NCI-H146 (cell line): ENCODE measurements at regions not wholly inside any gene's neighbourhood (a gene's known extent, or its start where the extent isn't known, plus 50 kb on each side); places are given as distances from the start of the nearest gene placed in this dataset.
A peak's percentile ranks its signal among the peaks of the same experiment; 100 is the strongest.

Experiments used
- DNase-seq: peaks from one replicate; lab custom pipeline; 2025; lab: John Stamatoyannopoulos, UW

- peak; percentile 22 for DNase-seq
Measured at GRCh38 chr13:92938486-92939020, 288.1 kb upstream of the GPC6 start.

DNA sequence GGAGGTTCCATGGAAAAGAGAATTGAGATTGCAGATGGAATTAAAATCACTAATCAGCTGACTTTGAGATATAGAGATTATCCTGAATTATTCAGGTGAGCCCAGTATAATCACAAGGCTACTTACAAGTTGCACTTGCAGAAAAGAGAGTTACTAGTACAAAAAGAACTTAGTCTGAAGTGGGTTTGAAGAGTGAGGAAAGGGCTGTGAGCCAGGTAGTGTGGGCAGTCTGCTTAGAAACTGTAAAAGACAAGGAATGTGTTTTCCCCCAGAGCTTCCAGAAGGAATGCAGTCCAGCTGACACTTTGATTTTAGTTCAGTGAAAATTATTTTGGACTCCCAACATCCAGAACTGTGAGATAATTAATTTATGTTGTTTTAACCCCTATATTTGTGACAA lies 285.4 kb upstream of the GPC6 start:
- DNase-seq: no peak

- DNase-seq: no peak
Measured at GRCh38 chr13:92947770-92948434, 278.7 kb upstream of the GPC6 start.

GRCh38 chr13:92950771-92951170 lies 275.8 kb upstream of the GPC6 start:
- no peak for DNase-seq

- DNase-seq: no peak
Measured at GRCh38 chr13:92951273-92951890, 275.2 kb upstream of the GPC6 start.

DNA sequence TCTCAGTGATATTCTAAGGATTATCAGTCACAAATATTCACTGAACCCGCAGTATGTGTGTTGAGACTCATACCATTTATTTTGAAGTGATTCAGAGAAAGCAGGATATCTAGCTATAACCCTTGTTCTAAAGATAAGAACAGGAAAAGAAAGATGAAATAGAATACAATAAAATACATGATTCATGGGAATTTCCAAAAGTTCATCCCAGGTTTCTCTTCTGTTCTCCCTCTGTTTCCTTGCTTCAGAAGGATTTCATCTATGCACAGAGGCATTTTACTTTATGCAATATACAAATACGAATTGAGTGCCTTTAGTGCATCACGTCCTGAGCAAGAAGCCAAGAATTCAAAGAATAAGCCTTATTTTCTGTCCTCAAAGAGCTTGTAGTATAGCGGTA lies 274.4 kb upstream of the GPC6 start:
- DNase-seq: no peak

DNA sequence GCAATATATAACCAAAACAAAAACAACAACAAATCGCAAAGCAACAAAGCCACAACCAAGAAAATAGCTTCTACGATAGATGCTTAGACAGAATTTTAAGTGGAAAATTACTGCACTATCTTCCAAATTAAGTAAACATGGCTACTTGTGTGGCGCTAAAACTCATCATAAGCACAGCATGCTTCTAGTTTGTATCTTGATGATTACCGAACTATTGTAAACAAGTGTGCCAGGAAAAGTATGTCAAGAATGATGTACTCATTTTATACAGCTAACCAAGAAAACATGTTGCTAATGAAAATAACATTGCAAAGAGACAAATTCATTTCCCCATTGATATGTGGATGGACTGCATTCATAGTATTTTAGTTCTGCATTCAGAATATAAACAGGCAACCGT lies 271.9 kb upstream of the GPC6 start:
- DNase-seq: no peak

- DNase-seq: no peak
Measured at GRCh38 chr13:92959790-92960189, 266.8 kb upstream of the GPC6 start.

DNA sequence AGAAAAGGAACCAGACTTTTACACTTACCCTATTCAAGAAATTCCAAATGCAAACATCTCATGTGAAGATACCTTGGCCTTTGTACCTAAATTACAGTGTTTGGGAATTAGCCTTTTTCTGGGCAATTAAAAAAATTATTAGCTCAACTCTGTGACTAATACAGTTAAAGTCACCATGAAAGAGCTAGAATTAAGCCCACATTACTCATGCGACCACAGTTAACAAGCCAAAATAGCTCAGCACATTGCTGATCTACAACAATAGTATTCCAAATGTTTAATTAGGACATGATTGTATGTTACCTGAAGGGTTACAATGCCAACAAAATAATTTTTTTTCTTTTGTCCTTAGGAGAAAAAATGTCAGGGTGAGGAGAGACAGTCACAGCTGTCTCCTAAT lies 263.6 kb upstream of the GPC6 start:
- no peak for DNase-seq

DNA sequence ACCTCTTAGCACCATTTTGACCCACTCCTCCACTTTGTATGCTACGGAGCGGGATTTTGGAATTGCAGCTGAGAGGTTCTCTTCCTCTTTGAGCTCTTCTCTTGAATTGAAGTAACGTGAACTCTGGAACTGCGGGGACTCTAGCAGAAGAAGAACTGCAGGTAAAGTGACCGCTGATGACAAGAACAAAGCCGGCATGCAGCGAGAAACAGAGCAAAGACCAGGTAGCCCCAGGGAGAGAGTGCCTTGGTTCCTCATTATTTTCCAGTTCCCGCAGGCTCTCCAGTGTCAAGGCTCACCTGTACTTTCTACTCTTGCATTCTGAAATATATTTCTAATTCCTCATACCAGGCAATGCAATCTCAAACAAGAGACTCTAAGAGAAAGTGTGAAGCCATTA lies 260.3 kb upstream of the GPC6 start:
- DNase-seq: no peak

- DNase-seq: no peak
Measured at GRCh38 chr13:92966900-92967299, 259.7 kb upstream of the GPC6 start.

GRCh38 chr13:92967923-92968322 lies 258.7 kb upstream of the GPC6 start:
- DNase-seq: peak; percentile 30

DNA sequence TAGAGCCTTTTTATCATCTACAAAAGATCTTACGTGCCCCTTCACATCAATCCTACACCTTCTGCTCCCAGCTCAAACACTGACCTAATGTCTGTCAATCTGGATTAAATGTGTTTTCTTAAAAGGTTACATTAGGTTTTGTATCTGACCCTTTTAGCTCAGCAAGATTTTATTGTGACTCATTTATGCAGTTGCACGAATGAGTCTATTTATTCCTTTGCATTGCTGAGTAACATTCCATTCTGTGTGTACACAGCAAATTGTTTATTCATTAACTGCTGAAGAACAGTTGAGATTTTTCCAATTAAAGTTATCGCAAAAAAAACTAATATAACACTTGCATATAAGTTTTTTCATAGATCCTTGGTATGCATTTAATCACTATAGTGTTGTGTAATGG lies 253.9 kb upstream of the GPC6 start:
- DNase-seq: no peak

GRCh38 chr13:92974905-92975429 lies 251.6 kb upstream of the GPC6 start:
- no peak for DNase-seq

DNA sequence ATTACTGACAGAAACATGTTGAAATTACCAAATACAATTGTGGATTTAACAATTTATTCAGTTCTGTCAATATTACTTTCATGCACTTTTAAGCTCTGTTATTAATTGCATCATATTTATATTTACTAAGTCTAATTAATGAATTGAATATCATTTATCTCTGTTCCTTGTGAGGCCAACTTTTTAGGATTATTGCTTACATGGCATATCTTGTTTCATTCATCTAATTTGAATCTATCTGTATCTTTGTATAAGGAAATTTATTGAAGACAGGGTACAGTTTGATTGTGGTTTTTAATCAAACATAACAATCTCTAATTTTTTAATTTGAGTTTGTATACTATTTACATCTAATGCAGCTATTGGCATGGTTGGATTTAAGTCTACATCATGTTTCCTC lies 249.9 kb upstream of the GPC6 start:
- DNase-seq: no peak

DNA sequence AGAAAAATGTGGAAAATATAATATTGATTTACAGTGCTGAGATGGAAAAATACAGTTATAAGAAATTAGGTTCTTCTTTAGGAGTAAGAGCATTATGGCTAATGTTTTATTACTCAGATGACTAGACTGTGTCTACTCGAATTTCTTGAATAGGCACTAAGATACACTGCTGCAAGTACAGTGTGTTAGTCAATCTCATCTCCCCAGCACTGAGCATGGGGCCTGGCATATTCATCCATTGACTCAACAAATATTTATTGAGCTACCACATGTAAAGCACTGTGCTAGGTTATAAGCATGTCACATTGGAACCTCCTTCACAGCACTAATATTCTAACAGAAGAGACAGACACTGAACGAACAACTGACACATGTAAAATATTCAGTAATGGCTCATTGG lies 242.5 kb upstream of the GPC6 start:
- DNase-seq: no peak

DNA sequence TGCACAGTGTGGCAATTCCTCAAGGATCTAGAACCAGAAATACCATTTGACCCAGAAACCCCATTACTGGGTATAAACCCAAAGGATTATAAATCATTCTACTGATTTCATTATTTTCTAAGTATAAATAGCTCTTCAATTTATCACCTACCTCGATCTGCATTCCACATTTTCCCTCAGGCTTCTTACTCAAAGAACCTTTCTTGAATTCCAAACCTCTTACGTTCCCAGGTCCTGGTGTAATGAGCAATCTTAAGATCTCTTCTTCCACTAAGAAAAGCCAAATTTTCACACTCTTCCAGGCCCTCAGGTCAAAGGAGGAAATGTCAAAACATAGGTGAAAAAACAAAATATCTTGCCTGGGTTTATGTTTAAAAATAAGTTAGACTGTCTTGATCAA lies 237.3 kb upstream of the GPC6 start:
- DNase-seq: no peak

DNA sequence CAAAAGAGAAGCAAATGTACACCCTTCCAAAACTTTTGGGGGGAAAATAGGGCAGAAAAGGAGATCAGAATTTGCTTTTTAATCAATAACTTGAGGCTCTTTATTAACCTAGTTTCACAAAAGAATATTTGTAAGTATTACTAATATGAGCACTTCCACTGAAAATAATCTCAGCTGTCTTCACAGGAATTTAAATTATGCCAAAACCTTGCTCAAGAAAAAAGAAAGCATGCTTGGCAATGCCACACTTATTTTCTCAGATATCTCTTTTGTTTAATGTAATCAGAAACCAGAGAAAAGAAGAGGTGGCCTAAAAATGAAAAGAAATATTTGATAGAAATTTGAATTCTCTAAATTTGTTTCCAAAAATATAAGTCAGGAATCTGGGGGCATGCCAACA lies 234.9 kb upstream of the GPC6 start:
- no peak for DNase-seq

DNA sequence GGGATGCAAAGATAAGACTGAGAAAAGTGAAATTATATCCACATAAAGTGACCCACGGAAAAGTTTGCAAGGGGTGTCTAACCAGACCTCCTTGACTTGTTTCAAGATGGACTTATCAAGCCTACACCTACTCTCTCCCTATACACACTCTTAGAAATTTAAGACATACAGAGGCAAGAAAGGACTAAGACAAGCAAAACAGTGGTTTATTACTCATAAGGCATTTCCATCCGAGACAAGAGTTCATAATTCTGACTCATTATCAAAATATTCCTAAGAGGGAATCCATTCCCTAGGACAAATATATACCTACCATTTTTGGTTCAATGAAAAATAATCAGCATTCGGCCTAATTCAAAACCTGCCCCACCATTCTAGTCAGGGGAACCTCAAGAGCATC lies 232.6 kb upstream of the GPC6 start:
- no peak for DNase-seq

GRCh38 chr13:93001866-93002461 lies 224.6 kb upstream of the GPC6 start:
- DNase-seq: no peak

DNA sequence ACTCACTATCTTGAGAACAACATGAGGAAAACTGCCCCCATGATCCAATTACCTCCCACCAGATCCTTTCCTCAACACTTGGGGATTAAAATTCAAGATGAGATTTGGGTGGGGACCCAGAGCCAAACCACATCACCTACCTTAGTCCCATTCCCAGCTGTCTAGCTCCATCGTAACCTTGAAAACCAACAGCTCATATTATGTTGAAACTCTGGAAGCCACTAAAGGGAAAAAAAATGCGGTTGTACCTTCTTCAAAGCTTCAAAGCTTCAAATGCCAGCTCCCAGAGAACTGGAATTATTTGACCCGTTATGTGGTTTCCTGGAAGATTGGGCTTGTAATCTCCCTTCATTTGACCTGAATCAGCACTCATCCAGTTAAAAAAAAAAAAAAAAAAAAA lies 223.1 kb upstream of the GPC6 start:
- no peak for DNase-seq

GRCh38 chr13:93004919-93005318 lies 221.7 kb upstream of the GPC6 start:
- peak; percentile 8 for DNase-seq

DNA sequence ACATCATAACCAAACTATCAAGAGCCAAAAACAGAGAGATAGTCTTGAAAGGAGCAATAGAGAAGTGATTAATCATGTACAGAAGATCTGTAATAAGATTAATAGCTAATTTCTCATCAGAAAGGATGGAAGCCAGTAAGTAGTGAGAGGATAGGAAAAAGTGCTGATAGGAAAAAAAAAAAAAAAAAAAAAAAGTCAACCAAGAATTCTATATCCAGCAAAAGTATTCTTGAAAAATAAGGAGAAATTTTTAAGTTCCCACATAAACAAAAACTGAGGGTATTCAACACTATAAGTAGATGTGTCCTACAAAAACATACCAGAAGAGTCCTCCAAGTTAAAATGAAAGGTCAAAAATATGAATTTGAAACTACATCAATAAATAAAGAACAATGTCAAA lies 218.7 kb upstream of the GPC6 start:
- DNase-seq: no peak
